Fibroblast of lung (primary cell): ENCODE measurements at regions not wholly inside any gene's neighbourhood (a gene's known extent, or its start where the extent isn't known, plus 50 kb on each side); places are given as distances from the start of the nearest gene placed in this dataset.

Source experiments
- DNase-seq, 2 donors: peaks; one replicate each; pipeline versions ENCODE4 v3.0.0 to v3.0.0-alpha.2; 2010; ENCODE audit warnings: low read depth in 2 of 2
- H2AFZ ChIP-seq: 2 replicates; pipeline ENCODE4 v1.5.1; 2012; ENCODE audit warnings: low read length, control low read depth, inconsistent platforms
- H3K27ac ChIP-seq: 2 replicates; pipeline ENCODE4 v1.5.1; 2011; ENCODE audit warnings: low read length, control low read depth; ENCODE audit not compliant: insufficient read depth
- H3K27me3 ChIP-seq: 2 replicates; pipeline ENCODE4 v1.5.1; 2011; ENCODE audit warnings: mild to moderate bottlenecking, low read length; ENCODE audit not compliant: control insufficient read depth, insufficient read depth
- H3K36me3 ChIP-seq: 2 replicates; pipeline ENCODE4 v1.5.1; 2011; ENCODE audit warnings: low read length; ENCODE audit not compliant: control insufficient read depth, insufficient read depth
- H3K4me1 ChIP-seq: 2 replicates; pipeline ENCODE4 v1.5.1; 2011; ENCODE audit warnings: low read length; ENCODE audit not compliant: control insufficient read depth, insufficient read depth; ENCODE audit errors: extremely low read depth
- H3K4me2 ChIP-seq: 2 replicates; pipeline ENCODE4 v1.5.1; 2011; ENCODE audit warnings: low read length, control low read depth; ENCODE audit not compliant: insufficient read depth; ENCODE audit errors: extremely low read depth
- H3K4me3 ChIP-seq, 4 experiments: fragments of 200-600 bp in 1 of 4; sonication (generic) in 1 of 4; replicated peaks in 1 of 4; 2 replicates each; pipeline ENCODE4 v1.5.1; 2011 to 2016; ENCODE audit warnings: low read length in 4 of 4, low read depth in 3 of 4, mild to moderate bottlenecking in 3 of 4, control low read depth in 2 of 4, inconsistent platforms in 1 of 4, mixed read lengths in 1 of 4; ENCODE audit not compliant: insufficient read depth in 1 of 4; ENCODE audit errors: control extremely low read depth in 1 of 4
- H3K79me2 ChIP-seq: 2 replicates; pipeline ENCODE4 v1.5.1; 2012; ENCODE audit warnings: mild to moderate bottlenecking, low read length, inconsistent platforms; ENCODE audit not compliant: control insufficient read depth, insufficient read depth
- H3K9ac ChIP-seq: 2 replicates; pipeline ENCODE4 v1.5.1; 2011; ENCODE audit warnings: mild to moderate bottlenecking, low read length, control low read depth; ENCODE audit not compliant: insufficient read depth
- H3K9me3 ChIP-seq: 2 replicates; pipeline ENCODE4 v1.5.1; 2012; ENCODE audit warnings: low read depth, low read length; ENCODE audit not compliant: control insufficient read depth, insufficient read depth
- H4K20me1 ChIP-seq: 2 replicates; pipeline ENCODE4 v1.5.1; 2011; ENCODE audit warnings: low read length; ENCODE audit not compliant: control insufficient read depth, insufficient read depth; ENCODE audit errors: extremely low read depth
- EZH2 ChIP-seq: IDR thresholded peaks from 2 replicates; pipeline ENCODE4 v1.5.1; 2012; ENCODE audit warnings: low read length, control low read depth, mild to moderate bottlenecking; ENCODE audit errors: missing control alignments
- TF ChIP-seq, protein P1 (sequence below), 2 donors: IDR thresholded peaks in 1 of 2; conservative IDR thresholded peaks in 1 of 2; 1 replicate in 1 of 2; 2 replicates in 1 of 2; pipeline ENCODE4 v1.5.1; 2011 to 2012; ENCODE audit warnings: low read length in 2 of 2, control low read depth in 1 of 2, inconsistent platforms in 1 of 2, low read depth in 1 of 2, mild to moderate bottlenecking in 1 of 2

DNA sequence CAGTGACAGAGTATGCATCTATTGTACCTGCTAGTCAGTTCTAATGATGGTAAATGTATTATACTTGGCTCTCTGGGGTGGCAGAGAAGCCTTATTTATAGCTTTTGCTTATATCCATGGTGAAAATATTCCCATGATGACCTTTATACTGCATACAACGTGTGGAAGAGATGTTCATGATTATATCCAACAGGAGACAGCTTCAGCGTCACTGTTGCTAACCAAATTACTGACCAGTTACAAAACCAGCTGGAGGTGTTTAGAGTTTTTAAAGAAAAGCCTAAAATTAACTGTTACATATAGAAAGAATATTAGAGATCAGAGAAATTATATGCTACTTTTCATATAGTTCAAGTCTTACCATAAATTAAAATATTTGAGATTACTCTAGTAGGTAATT is 280.8 kb downstream of the ETV1 start:
- DNase-seq = no peak
- H3K27me3 ChIP-seq = no peaks in the 10 kb centered on the region
- no peak overlapping the region for H3K9ac ChIP-seq
- H3K4me2 ChIP-seq = no peak overlapping the region
- H4K20me1 ChIP-seq = no peaks in the 10 kb centered on the region
- no peak overlapping the region for H3K27ac ChIP-seq
- H3K9me3 ChIP-seq = no peaks in the 10 kb centered on the region
- no peaks in the 10 kb centered on the region for H3K4me1 ChIP-seq
- H3K36me3 ChIP-seq = no peaks in the 10 kb centered on the region
- no peak overlapping the region for H3K4me3 ChIP-seq
- no peaks in the 10 kb centered on the region for H3K79me2 ChIP-seq
- peak overlapping the region; percentile 54 for H2AFZ ChIP-seq
- TF ChIP-seq EZH2 = no peak
- TF ChIP-seq, protein P1, sequence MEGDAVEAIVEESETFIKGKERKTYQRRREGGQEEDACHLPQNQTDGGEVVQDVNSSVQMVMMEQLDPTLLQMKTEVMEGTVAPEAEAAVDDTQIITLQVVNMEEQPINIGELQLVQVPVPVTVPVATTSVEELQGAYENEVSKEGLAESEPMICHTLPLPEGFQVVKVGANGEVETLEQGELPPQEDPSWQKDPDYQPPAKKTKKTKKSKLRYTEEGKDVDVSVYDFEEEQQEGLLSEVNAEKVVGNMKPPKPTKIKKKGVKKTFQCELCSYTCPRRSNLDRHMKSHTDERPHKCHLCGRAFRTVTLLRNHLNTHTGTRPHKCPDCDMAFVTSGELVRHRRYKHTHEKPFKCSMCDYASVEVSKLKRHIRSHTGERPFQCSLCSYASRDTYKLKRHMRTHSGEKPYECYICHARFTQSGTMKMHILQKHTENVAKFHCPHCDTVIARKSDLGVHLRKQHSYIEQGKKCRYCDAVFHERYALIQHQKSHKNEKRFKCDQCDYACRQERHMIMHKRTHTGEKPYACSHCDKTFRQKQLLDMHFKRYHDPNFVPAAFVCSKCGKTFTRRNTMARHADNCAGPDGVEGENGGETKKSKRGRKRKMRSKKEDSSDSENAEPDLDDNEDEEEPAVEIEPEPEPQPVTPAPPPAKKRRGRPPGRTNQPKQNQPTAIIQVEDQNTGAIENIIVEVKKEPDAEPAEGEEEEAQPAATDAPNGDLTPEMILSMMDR (conservative IDR thresholded peaks at IDR 0.05 in 1 of 2, IDR thresholded peaks at IDR 0.05 in 1 of 2; ENCODE audit: low read depth in 1 of 2, low read length in 2 of 2) = no peak

DNA sequence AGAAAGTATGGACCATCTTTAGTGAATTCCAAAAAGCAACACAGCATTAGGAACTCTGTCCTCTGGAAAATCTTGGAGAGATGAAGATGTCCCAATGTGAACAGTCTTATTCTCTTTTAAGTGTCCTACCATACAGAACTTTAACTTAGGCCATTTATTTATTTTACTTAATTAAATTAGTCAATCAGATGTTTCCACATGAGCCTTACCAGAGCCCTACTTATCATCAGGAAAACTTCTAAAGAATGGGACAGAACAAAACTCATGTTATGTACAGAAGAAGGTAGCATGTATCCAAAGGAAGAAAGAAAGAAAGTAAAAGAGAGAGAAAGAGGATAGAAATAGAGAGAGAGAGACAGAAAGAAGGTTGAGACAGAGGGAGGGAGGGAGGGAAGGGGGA is 276.4 kb downstream of the ETV1 start:
- no peaks in the 10 kb centered on the region for H3K4me1 ChIP-seq
- H3K27me3 ChIP-seq = no peaks in the 10 kb centered on the region
- H3K36me3 ChIP-seq = no peaks in the 10 kb centered on the region
- H3K4me3 ChIP-seq = no peak overlapping the region
- no peak overlapping the region for H3K4me2 ChIP-seq
- DNase-seq = no peak
- H3K27ac ChIP-seq = no peak overlapping the region
- H3K9me3 ChIP-seq = no peaks in the 10 kb centered on the region
- no peaks in the 10 kb centered on the region for H4K20me1 ChIP-seq
- no peaks in the 10 kb centered on the region for H3K79me2 ChIP-seq
- TF ChIP-seq EZH2 = no peak
- TF ChIP-seq, protein P1 (conservative IDR thresholded peaks at IDR 0.05 in 1 of 2, IDR thresholded peaks at IDR 0.05 in 1 of 2; ENCODE audit: low read depth in 1 of 2, low read length in 2 of 2) = no peak
- no peak overlapping the region for H3K9ac ChIP-seq
- H2AFZ ChIP-seq = no peak overlapping the region

DNA sequence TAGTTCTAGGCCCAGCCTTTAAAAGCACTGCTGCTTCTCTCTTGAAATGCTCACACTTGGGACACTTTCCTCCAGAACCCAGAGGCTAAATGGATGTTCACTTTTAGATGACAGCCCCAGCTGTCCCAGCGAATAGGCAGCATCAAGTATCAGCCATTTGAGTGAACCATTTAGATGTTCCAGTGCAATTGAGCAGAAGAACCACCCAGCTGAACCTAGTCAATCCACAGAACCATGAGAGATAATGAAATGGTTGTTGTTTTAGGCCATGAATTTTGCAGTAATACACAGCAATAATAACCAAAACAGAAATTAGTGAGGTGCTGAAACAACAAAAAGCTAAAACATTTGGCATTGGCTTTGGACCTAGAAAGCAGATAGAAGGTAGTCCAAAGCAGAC is 273.9 kb downstream of the ETV1 start:
- no peak overlapping the region for H2AFZ ChIP-seq
- no peak for DNase-seq
- TF ChIP-seq, protein P1 (conservative IDR thresholded peaks at IDR 0.05 in 1 of 2, IDR thresholded peaks at IDR 0.05 in 1 of 2; ENCODE audit: low read depth in 1 of 2, low read length in 2 of 2) = no peak
- no peak for TF ChIP-seq EZH2
- no peak overlapping the region for H3K9ac ChIP-seq
- no peak overlapping the region for H3K4me3 ChIP-seq
- H3K27me3 ChIP-seq = no peaks in the 10 kb centered on the region
- H3K9me3 ChIP-seq = no peaks in the 10 kb centered on the region
- no peaks in the 10 kb centered on the region for H4K20me1 ChIP-seq
- H3K4me2 ChIP-seq = no peak overlapping the region
- no peaks in the 10 kb centered on the region for H3K4me1 ChIP-seq
- H3K79me2 ChIP-seq = no peaks in the 10 kb centered on the region
- no peak overlapping the region for H3K27ac ChIP-seq
- no peaks in the 10 kb centered on the region for H3K36me3 ChIP-seq
